IMR-90 (cell line): ENCODE measurements at regions not wholly inside any gene's neighbourhood (a gene's known extent, or its start where the extent isn't known, plus 50 kb on each side); places are given as distances from the start of the nearest gene placed in this dataset.

ENCODE experiments used
- ATAC-seq: fragments of 200-7000 bp; cut with Tn5 transposase; 2 replicates; pipeline ENCODE4 v1.9.1; 2020; ENCODE audit warnings: low read depth, mild to moderate bottlenecking, moderate library complexity
- BruUV-seq: library from RNA; stranded (reverse); fragments of 400-500 nt; replicated peaks from 2 replicates; lab custom pipeline; 2021; lab: Mats Ljungman, UMichigan
- CTCF ChIA-PET: fragments of 300-600 bp; formaldehyde crosslinking; extraction: SDS; loops from one replicate; lab custom pipeline; 2021; ENCODE audit warnings: antibody characterized with exemption; lab: Yijun Ruan, JAX
- POLR2A ChIA-PET: fragments of 300-600 bp; sonication (Branson Sonifier 250); formaldehyde crosslinking; loops from one replicate; lab custom pipeline; 2022; ENCODE audit warnings: antibody characterized with exemption; ENCODE audit not compliant: unreplicated experiment; lab: Charles Lee
- DNase-seq: peaks from one replicate; pipeline ENCODE4 v3.0.0; 2013
- H2AFZ ChIP-seq: replicated peaks from 2 replicates; pipeline ENCODE3; 2013; ENCODE audit warnings: low read length, mild to moderate bottlenecking; ENCODE audit not compliant: poor library complexity
- H2AK5ac ChIP-seq: 2 replicates; pipeline ENCODE4 v1.6.1; 2013; ENCODE audit warnings: low read depth, low read length, inconsistent platforms
- H2AK9ac ChIP-seq: replicated peaks from 2 replicates; pipeline ENCODE3; 2013; ENCODE audit warnings: mild to moderate bottlenecking, low read depth, low read length, moderate library complexity; ENCODE audit not compliant: poor library complexity
- H2BK120ac ChIP-seq: 2 replicates; pipeline ENCODE4 v1.6.1; 2013; ENCODE audit warnings: low read depth, low read length, inconsistent platforms
- H2BK15ac ChIP-seq: 3 replicates; pipeline ENCODE4 v1.6.1; 2013; ENCODE audit warnings: low read depth, low read length, inconsistent platforms
- H2BK20ac ChIP-seq: 2 replicates; pipeline ENCODE4 v1.6.1; 2013; ENCODE audit warnings: low read depth, mild to moderate bottlenecking, inconsistent platforms, low read length, moderate library complexity
- H2BK5ac ChIP-seq: 2 replicates; pipeline ENCODE4 v1.6.1; 2013; ENCODE audit warnings: mild to moderate bottlenecking, low read depth, low read length, inconsistent platforms; ENCODE audit not compliant: poor library complexity, severe bottlenecking
- H3K14ac ChIP-seq: replicated peaks from 2 replicates; pipeline ENCODE4 v1.6.1; 2013; ENCODE audit warnings: low read depth, low read length, inconsistent platforms
- H3K18ac ChIP-seq: 2 replicates; pipeline ENCODE4 v1.6.1; 2013; ENCODE audit warnings: low read depth, low read length, control low read depth
- H3K23ac ChIP-seq: 2 replicates; pipeline ENCODE4 v1.6.1; 2013; ENCODE audit warnings: low read depth, low read length, inconsistent platforms
- H3K27ac ChIP-seq: 2 replicates; pipeline ENCODE4 v1.5.1; 2013; ENCODE audit warnings: mild to moderate bottlenecking, control low read depth, low read length; ENCODE audit not compliant: insufficient read depth
- H3K27me3 ChIP-seq: 2 replicates; pipeline ENCODE4 v1.6.1; 2013; ENCODE audit warnings: low read length; ENCODE audit not compliant: control insufficient read depth, insufficient read depth
- H3K36me3 ChIP-seq: 2 replicates; pipeline ENCODE4 v1.6.1; 2013; ENCODE audit warnings: low read length, mixed read lengths; ENCODE audit not compliant: control insufficient read depth, insufficient read depth
- H3K4ac ChIP-seq: 2 replicates; pipeline ENCODE4 v1.6.1; 2013; ENCODE audit warnings: low read depth, low read length, inconsistent platforms
- H3K4me1 ChIP-seq: 2 replicates; pipeline ENCODE4 v1.6.1; 2013; ENCODE audit warnings: low read length, mixed read lengths; ENCODE audit not compliant: control insufficient read depth, insufficient read depth
- H3K4me2 ChIP-seq: 2 replicates; pipeline ENCODE4 v1.6.1; 2013; ENCODE audit warnings: low read depth, mild to moderate bottlenecking, control low read depth, low read length, moderate library complexity
- H3K4me3 ChIP-seq: 2 replicates; pipeline ENCODE4 v1.5.1; 2013; ENCODE audit warnings: low read depth, mild to moderate bottlenecking, control low read depth, low read length, moderate library complexity; ENCODE audit not compliant: insufficient read depth
- H3K56ac ChIP-seq: 2 replicates; pipeline ENCODE4 v1.6.1; 2013; ENCODE audit warnings: low read length, inconsistent platforms; ENCODE audit not compliant: insufficient read depth; ENCODE audit errors: extremely low read depth
- H3K79me1 ChIP-seq, 2 experiments: 2 replicates each; pipeline ENCODE4 v1.6.1; 2013; ENCODE audit warnings: low read length in 2 of 2, inconsistent platforms in 1 of 2, low read depth in 1 of 2
- H3K9ac ChIP-seq: 2 replicates; pipeline ENCODE4 v1.6.1; 2013; ENCODE audit warnings: low read depth, low read length, control low read depth
- H3K9me1 ChIP-seq: 2 replicates; pipeline ENCODE4 v1.6.1; 2013; ENCODE audit warnings: low read length, inconsistent platforms; ENCODE audit not compliant: insufficient read depth
- H3K9me3 ChIP-seq: 2 replicates; pipeline ENCODE4 v1.6.1; 2013; ENCODE audit warnings: low read length; ENCODE audit not compliant: control insufficient read depth, insufficient read depth
- H4K20me1 ChIP-seq: 2 replicates; pipeline ENCODE4 v1.6.1; 2013; ENCODE audit warnings: low read length, inconsistent platforms; ENCODE audit not compliant: insufficient read depth
- H4K5ac ChIP-seq: 2 replicates; pipeline ENCODE4 v1.6.1; 2013; ENCODE audit warnings: mild to moderate bottlenecking, low read depth, low read length, control low read depth
- H4K8ac ChIP-seq, 2 experiments: 2 replicates each; pipeline ENCODE4 v1.6.1; 2013; ENCODE audit warnings: low read depth in 2 of 2, low read length in 2 of 2, control low read depth in 1 of 2, inconsistent platforms in 1 of 2
- H4K91ac ChIP-seq: 2 replicates; pipeline ENCODE4 v1.6.1; 2013; ENCODE audit warnings: low read depth, low read length, inconsistent platforms; ENCODE audit not compliant: insufficient read depth
- CEBPB ChIP-seq: IDR thresholded peaks from 2 replicates; pipeline ENCODE4 v1.6.1; 2012; ENCODE audit warnings: low read depth, low read length, improper control_type of control experiment
- FOS ChIP-seq: fragments of 150-350 bp; IDR thresholded peaks from 2 replicates; pipeline ENCODE4 v1.6.1; 2016; ENCODE audit warnings: low read depth, low read length
- MAFK ChIP-seq: IDR thresholded peaks from 2 replicates; pipeline ENCODE4 v1.6.1; 2012; ENCODE audit warnings: low read depth, low read length, improper control_type of control experiment
- MAZ ChIP-seq: IDR thresholded peaks from 2 replicates; pipeline ENCODE4 v1.6.1; 2012; ENCODE audit warnings: low read depth, mild to moderate bottlenecking, low read length, improper control_type of control experiment, moderate library complexity, borderline replicate concordance
- MXI1 ChIP-seq: IDR thresholded peaks from 2 replicates; pipeline ENCODE4 v1.6.1; 2012; ENCODE audit warnings: low read depth, mild to moderate bottlenecking, low read length, moderate library complexity, borderline replicate concordance
- WGBS, 2 experiments: methylation state at CpG; one replicate each; pipeline versions ENCODE4 v1.1.5 to v1.1.7; 2013; ENCODE audit warnings: missing lambda C conversion rate in 2 of 2; ENCODE audit not compliant: insufficient read length in 1 of 2; ENCODE audit errors: extremely low coverage in 2 of 2; 5-methylcytosine and 5-hydroxymethylcytosine counted together
- dilution Hi-C: fragments of 300-500 bp; cut with HindIII; formaldehyde crosslinking; loops from one replicate; pipeline ENCODE4 v1.14.3; 2018; ENCODE audit warnings: low sequenced_read_pairs; ENCODE audit not compliant: unreplicated experiment
- in situ Hi-C: fragments of 300-500 bp; cut with MboI; formaldehyde crosslinking; loops from 3 replicates; pipeline ENCODE4 v1.14.3; 2019; ENCODE audit warnings: low sequenced_read_pairs, inconsistent platforms, mixed read lengths
- intact Hi-C: fragments of 100-400 bp; cut with micrococcal nuclease; formaldehyde crosslinking; loops from 2 replicates; pipeline ENCODE4 v1.10.0; 2022
- TF ChIP-seq, protein P1 (sequence below): fragments of 150-350 bp; IDR thresholded peaks from 2 replicates; pipeline ENCODE4 v1.6.1; 2016; ENCODE audit warnings: low read depth, mild to moderate bottlenecking, low read length, moderate library complexity, borderline replicate concordance

DNA sequence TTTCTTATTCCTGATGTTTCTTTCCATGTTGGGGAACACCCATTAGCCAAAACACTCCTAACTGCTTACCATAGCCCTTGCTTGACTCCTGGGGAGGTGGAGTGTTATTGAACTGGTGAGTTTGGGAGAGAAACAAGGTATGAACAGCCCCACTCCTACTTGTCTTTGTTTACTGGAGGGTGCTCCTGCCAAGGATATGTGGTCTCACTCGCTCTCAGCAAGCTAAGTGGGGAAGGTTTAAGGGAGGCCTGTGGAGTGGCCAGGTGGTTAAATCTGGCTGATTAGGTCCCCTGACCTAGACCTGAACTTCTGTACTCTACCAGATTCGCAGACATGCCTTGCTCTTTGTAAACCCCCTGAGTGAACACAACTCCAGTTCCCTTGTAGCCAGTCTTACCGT, 300.1 kb downstream of the PTEN start:
- ChIA-PET CTCF (no interaction called here), POLR2A (no interaction called here)
- H3K36me3 ChIP-seq: no peaks in the 10 kb centered on the region
- H4K20me1 ChIP-seq: no peaks in the 10 kb centered on the region
- BruUV-seq: no TSS peak
- H3K4me3 ChIP-seq: no peak overlapping the region
- no peak overlapping the region for H4K8ac ChIP-seq
- TF ChIP-seq FOS (no peak), MXI1 (no peak), MAFK (no peak), MAZ (no peak), CEBPB (no peak)
- TF ChIP-seq, protein P1, sequence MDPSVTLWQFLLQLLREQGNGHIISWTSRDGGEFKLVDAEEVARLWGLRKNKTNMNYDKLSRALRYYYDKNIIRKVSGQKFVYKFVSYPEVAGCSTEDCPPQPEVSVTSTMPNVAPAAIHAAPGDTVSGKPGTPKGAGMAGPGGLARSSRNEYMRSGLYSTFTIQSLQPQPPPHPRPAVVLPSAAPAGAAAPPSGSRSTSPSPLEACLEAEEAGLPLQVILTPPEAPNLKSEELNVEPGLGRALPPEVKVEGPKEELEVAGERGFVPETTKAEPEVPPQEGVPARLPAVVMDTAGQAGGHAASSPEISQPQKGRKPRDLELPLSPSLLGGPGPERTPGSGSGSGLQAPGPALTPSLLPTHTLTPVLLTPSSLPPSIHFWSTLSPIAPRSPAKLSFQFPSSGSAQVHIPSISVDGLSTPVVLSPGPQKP: no peak
- no peak overlapping the region for H3K56ac ChIP-seq
- H3K4ac ChIP-seq: no peak overlapping the region
- no peak overlapping the region for H4K5ac ChIP-seq
- H2AK9ac ChIP-seq: no peak overlapping the region
- no peak overlapping the region for H3K9ac ChIP-seq
- no peak overlapping the region for H3K14ac ChIP-seq
- H2BK120ac ChIP-seq: no peak overlapping the region
- H4K91ac ChIP-seq: no peak overlapping the region
- 0 out of 2 replicates have a peak overlapping the region, but pooled peaks have one; percentile 27 for H2BK20ac ChIP-seq
- no peak overlapping the region; the same call in 1 of the 2 replicates for H2AK5ac ChIP-seq
- no peaks in the 10 kb centered on the region for H3K9me3 ChIP-seq
- in situ Hi-C loops: no loop called here
- H2BK5ac ChIP-seq: no peak overlapping the region
- ATAC-seq: no peak
- peaks cover 5% of the 10 kb centered on the region for H3K4me1 ChIP-seq
- H3K27me3 ChIP-seq: no peaks in the 10 kb centered on the region
- DNase-seq: no peak
- H3K23ac ChIP-seq: no peak overlapping the region
- WGBS, 2 experiments: no CpG with 5 or more reads among the region's 3 CpGs
- no peak overlapping the region; the same call in 2 of the 3 replicates for H2BK15ac ChIP-seq
- dilution Hi-C loops: no loop called here
- H3K18ac ChIP-seq: no peak overlapping the region
- intact Hi-C loops: loop anchor here (1.0 kb wide), 1 partner anchor 14 kb away; no protein-coding TSS in a partner anchor
- H3K4me2 ChIP-seq: no peak overlapping the region
- no peak overlapping the region for H2AFZ ChIP-seq
- peaks cover 7% of the 10 kb centered on the region; the same call in 1 of the 2 replicates for H3K9me1 ChIP-seq
- H3K27ac ChIP-seq: no peak overlapping the region
- peaks cover 0 to 4% of the 10 kb centered on the region in 2 experiments; a peak in 1 of 4 replicates for H3K79me1 ChIP-seq
